ENCODE measurements at regions not wholly inside any gene's neighbourhood (a gene's known extent, or its start where the extent isn't known, plus 50 kb on each side); places are given as distances from the start of the nearest gene placed in this dataset.

DNA sequence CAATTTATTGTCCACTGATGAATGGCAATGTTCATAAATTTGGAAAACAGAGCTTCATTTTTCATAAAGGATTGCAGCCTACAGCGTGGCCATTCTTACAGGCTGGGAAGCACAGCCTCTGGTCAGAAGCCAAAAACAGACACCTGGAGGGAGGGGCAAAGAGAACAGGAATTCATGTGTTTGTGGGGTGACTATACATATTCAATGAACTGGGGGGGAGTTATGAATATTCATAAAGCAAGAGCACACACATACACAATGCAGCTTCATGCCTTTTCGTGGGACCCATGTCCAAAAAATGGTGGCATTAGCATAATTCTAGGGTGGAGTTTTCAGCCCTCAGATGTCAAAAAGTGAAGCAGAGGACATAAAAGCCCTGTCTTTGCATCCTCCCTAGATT is 173.3 kb downstream of the VEGFC start:
- TF ChIP-seq, protein P1, sequence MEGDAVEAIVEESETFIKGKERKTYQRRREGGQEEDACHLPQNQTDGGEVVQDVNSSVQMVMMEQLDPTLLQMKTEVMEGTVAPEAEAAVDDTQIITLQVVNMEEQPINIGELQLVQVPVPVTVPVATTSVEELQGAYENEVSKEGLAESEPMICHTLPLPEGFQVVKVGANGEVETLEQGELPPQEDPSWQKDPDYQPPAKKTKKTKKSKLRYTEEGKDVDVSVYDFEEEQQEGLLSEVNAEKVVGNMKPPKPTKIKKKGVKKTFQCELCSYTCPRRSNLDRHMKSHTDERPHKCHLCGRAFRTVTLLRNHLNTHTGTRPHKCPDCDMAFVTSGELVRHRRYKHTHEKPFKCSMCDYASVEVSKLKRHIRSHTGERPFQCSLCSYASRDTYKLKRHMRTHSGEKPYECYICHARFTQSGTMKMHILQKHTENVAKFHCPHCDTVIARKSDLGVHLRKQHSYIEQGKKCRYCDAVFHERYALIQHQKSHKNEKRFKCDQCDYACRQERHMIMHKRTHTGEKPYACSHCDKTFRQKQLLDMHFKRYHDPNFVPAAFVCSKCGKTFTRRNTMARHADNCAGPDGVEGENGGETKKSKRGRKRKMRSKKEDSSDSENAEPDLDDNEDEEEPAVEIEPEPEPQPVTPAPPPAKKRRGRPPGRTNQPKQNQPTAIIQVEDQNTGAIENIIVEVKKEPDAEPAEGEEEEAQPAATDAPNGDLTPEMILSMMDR (IDR thresholded peaks at IDR 0.05; ENCODE audit: borderline replicate concordance, extremely low read depth, low read length, poor library complexity, severe bottlenecking), result no peak
- no peak for TF ChIP-seq EZH2 (IDR thresholded peaks at IDR 0.05; ENCODE audit: borderline replicate concordance, low read depth, low read length, severe bottlenecking)

All from DND-41 (cell line).